ENCODE measurements at regions not wholly inside any gene's neighbourhood (a gene's known extent, or its start where the extent isn't known, plus 50 kb on each side); places are given as distances from the start of the nearest gene placed in this dataset.
"Not testable (repeated sequence)": the region's sequence is repeated elsewhere in the genome, so short reads cannot be mapped to it uniquely, and the experiment has no call there.

DNA sequence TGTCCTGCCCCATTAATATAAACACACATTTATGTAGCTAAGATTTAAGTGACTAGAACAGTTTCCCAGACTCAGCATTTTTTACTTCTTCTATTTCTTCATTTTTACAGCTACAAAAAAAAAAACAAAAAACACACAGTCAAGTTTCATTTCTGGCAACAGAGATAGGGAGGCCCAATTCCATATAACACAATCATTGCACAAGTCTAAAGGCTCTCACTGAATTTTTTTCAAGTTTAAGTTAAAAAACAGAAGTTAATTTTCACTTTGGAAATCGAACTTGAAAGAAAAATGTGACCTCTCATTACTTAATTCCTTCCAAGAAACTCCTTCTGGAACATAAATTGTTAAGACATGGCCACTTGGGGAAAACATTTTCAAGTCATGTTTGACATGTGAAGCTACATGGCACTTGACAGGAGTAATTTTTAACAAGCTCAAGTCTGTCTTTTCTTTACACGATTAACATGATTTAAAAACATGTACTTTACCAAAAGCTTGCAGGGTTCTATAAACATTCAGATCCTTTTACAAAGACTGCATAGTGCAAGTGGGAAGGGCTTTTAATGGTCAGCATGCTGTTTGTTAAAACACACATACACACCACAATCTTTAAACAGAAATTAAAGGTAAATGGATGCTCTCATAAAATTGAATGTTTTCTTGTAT, 100.1 kb upstream of the CCDC28A start:
- no peak for DNase-seq (ENCODE audit: low spot score, unreplicated experiment)
- TF ChIP-seq, protein P1, sequence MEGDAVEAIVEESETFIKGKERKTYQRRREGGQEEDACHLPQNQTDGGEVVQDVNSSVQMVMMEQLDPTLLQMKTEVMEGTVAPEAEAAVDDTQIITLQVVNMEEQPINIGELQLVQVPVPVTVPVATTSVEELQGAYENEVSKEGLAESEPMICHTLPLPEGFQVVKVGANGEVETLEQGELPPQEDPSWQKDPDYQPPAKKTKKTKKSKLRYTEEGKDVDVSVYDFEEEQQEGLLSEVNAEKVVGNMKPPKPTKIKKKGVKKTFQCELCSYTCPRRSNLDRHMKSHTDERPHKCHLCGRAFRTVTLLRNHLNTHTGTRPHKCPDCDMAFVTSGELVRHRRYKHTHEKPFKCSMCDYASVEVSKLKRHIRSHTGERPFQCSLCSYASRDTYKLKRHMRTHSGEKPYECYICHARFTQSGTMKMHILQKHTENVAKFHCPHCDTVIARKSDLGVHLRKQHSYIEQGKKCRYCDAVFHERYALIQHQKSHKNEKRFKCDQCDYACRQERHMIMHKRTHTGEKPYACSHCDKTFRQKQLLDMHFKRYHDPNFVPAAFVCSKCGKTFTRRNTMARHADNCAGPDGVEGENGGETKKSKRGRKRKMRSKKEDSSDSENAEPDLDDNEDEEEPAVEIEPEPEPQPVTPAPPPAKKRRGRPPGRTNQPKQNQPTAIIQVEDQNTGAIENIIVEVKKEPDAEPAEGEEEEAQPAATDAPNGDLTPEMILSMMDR (IDR thresholded peaks at IDR 0.05; ENCODE audit: unreplicated experiment): no peak
- peaks cover 1% of the 10 kb centered on the region for H3K4me1 Mint-ChIP-seq (ENCODE audit: low read depth)

DNA sequence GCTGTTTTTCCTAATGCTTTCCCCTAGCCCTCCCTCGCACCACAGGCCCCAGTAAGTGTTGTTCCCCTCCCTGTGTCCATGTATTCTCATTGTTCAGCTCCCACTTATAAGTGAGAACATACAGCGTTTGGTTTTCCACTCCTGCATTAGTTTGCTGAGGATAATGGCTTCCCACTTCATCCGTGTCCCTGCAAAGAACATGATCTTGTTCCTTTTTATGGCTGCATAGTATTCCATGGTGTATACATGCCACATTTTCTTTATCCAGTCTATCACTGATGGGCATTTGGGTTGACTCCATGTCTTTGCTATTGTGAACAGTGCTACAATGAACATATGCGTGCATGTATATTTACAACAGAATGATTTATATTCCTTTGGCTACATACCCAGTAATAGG, 99.1 kb upstream of the CCDC28A start:
- not testable (repeated sequence) for H3K4me3 Mint-ChIP-seq (ENCODE audit: low read depth); DNase-seq (ENCODE audit: low spot score, unreplicated experiment); H3K4me1 Mint-ChIP-seq (ENCODE audit: low read depth); H3K27me3 Mint-ChIP-seq; H3K27ac Mint-ChIP-seq; H3K36me3 Mint-ChIP-seq (ENCODE audit: insufficient read depth); H3K9me3 Mint-ChIP-seq (ENCODE audit: low read depth)

More for the DNA sequence above, 100.1 kb upstream of the CCDC28A start:
- Mint-ChIP-seq H3K9me3 (ENCODE audit: low read depth) (no peaks in the 10 kb centered on the region), H3K27me3 (no peaks in the 10 kb centered on the region), H3K4me3 (ENCODE audit: low read depth) (no peak overlapping the region), H3K27ac (no peak overlapping the region), H3K36me3 (ENCODE audit: insufficient read depth) (peaks cover 5% of the 10 kb centered on the region)

DNA sequence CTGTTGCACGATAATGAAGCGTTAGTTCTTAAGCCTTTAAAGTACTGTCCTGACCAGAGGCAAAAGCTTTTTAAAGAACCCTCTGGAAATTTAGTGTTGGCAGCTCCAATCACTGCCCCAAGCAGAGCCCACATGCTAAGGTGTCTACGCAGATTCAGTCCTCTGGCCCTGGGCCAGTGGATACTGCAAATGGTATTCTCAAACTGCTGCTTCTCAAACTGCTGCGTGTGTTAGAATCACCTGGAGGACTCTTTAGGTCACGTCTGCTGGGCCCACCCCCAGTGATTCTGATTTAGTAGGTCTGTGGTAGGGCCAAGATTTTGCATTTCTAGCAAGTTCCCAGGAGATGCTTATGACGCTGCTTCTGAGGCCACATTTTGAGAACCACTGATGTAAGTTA, 96.0 kb upstream of the CCDC28A start:
- no peak overlapping the region for H3K4me3 Mint-ChIP-seq (ENCODE audit: low read depth)
- H3K27ac Mint-ChIP-seq: no peak overlapping the region
- peaks cover 3% of the 10 kb centered on the region for H3K4me1 Mint-ChIP-seq (ENCODE audit: low read depth)
- TF ChIP-seq, protein P1 (IDR thresholded peaks at IDR 0.05; ENCODE audit: unreplicated experiment): no peak
- H3K9me3 Mint-ChIP-seq (ENCODE audit: low read depth): no peaks in the 10 kb centered on the region
- H3K36me3 Mint-ChIP-seq (ENCODE audit: insufficient read depth): peaks cover 4% of the 10 kb centered on the region
- H3K27me3 Mint-ChIP-seq: no peaks in the 10 kb centered on the region
- DNase-seq (ENCODE audit: low spot score, unreplicated experiment): no peak

DNA sequence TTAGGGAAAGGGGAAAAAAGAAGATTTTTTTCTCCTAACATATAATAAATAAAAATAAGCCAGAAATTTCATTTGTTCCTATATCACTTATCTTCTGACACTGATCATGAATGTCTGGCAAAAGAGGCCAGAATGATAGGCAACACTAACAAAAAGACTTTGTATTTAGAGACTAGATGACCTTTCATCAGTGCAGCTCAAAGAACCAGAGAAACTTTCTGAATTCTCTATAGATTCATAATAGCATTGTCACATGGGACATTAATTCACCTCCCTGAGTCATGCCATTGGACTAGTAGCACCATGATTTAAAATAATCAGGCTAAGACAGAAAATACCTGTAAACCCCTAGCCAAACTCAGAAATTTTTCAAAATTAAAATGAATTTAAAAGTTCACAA, 95.4 kb upstream of the CCDC28A start:
- TF ChIP-seq, protein P1 (IDR thresholded peaks at IDR 0.05; ENCODE audit: unreplicated experiment): no peak
- H3K4me1 Mint-ChIP-seq (ENCODE audit: low read depth): peaks cover 3% of the 10 kb centered on the region
- no peaks in the 10 kb centered on the region for H3K27me3 Mint-ChIP-seq
- no peak for DNase-seq (ENCODE audit: low spot score, unreplicated experiment)
- no peak overlapping the region for H3K4me3 Mint-ChIP-seq (ENCODE audit: low read depth)
- no peak overlapping the region for H3K27ac Mint-ChIP-seq
- peaks cover 4% of the 10 kb centered on the region for H3K36me3 Mint-ChIP-seq (ENCODE audit: insufficient read depth)
- no peaks in the 10 kb centered on the region for H3K9me3 Mint-ChIP-seq (ENCODE audit: low read depth)

DNA sequence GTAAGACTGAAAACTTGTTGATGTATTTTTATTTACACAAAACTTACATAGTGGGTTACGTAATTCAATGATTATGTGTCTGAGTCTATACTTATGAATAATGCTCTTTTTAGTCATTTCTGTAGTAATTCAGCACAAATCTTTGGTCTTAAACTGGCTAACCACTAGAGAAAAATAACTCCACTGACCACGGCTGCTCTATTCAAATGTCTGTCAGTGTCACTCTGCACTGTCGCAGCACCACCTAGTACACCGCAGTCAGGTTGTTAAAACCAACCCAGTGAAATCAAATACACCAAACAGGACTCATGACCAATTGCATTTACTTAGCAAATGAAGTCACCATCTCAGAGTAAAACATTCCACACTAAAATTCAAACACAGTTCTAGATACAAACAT, 93.5 kb upstream of the CCDC28A start:
- Mint-ChIP-seq H3K4me3 (ENCODE audit: low read depth) (no peak overlapping the region), H3K27ac (no peak overlapping the region), H3K36me3 (ENCODE audit: insufficient read depth) (peaks cover 1% of the 10 kb centered on the region), H3K9me3 (ENCODE audit: low read depth) (no peaks in the 10 kb centered on the region), H3K27me3 (no peaks in the 10 kb centered on the region), H3K4me1 (ENCODE audit: low read depth) (peaks cover 2% of the 10 kb centered on the region)
- TF ChIP-seq, protein P1 (IDR thresholded peaks at IDR 0.05; ENCODE audit: unreplicated experiment): no peak
- no peak for DNase-seq (ENCODE audit: low spot score, unreplicated experiment)

DNA sequence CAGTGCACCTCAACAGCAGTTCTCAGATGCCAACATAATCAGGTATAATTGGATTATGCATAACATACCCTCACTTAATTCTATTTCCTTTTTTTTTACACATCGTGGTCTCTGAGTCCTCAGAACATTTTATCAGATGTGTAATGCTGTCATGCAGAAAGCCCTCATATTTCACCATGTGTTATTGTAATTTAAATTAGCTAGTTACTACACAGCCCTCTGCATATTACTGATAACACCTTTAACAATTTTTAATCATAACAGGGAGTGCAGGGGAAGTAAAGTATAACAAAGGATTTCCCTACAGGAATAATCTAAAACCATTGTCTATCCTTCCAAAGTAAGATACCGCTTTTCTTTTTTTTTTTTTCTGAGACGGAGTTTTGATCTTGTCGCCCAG, 91.9 kb upstream of the CCDC28A start:
- TF ChIP-seq, protein P1 (IDR thresholded peaks at IDR 0.05; ENCODE audit: unreplicated experiment): no peak
- Mint-ChIP-seq H3K9me3 (ENCODE audit: low read depth) (no peaks in the 10 kb centered on the region), H3K27ac (no peak overlapping the region), H3K27me3 (no peaks in the 10 kb centered on the region), H3K4me1 (ENCODE audit: low read depth) (peaks cover 2% of the 10 kb centered on the region), H3K36me3 (ENCODE audit: insufficient read depth) (no peaks in the 10 kb centered on the region), H3K4me3 (ENCODE audit: low read depth) (no peak overlapping the region)
- no peak for DNase-seq (ENCODE audit: low spot score, unreplicated experiment)
